ENCODE measurements at regions not wholly inside any gene's neighbourhood (a gene's known extent, or its start where the extent isn't known, plus 50 kb on each side); places are given as distances from the start of the nearest gene placed in this dataset.

DNA sequence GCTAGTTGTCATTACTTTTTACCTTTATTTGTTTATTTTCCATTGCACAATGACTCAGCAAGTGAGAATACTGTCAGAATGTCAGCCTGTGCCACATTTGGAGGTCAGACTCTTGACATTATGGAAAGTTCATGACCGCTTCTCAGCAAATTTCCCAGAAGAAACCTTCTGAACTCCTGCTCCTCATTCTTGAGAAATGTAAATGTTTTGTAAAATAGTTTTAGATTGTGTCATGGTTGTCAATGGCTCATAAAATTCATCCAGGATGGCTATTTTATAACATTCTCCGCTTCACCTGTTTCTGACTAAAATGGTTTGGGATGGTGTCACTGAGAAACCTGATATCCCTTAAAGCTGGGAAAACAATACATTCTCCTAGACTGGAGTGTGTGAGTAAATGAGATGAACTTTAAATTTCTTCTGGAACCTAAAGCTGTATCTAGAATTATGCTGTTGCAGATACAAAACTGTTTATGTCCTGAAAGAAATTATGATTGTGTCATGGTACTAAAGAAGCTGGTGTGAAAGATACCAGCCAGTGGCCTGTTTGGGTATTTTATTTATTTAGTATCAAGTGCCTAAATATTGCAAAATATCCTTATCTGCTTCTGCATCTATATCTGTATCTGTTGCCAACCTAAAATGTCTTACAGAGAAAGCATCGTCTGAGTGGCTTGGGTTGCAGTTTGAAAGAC lies 671.7 kb downstream of the GATA3 start:
- no peak for DNase-seq

GRCh38 chr10:8726779-8727084 lies 672.2 kb downstream of the GATA3 start:
- no peak for DNase-seq

DNA sequence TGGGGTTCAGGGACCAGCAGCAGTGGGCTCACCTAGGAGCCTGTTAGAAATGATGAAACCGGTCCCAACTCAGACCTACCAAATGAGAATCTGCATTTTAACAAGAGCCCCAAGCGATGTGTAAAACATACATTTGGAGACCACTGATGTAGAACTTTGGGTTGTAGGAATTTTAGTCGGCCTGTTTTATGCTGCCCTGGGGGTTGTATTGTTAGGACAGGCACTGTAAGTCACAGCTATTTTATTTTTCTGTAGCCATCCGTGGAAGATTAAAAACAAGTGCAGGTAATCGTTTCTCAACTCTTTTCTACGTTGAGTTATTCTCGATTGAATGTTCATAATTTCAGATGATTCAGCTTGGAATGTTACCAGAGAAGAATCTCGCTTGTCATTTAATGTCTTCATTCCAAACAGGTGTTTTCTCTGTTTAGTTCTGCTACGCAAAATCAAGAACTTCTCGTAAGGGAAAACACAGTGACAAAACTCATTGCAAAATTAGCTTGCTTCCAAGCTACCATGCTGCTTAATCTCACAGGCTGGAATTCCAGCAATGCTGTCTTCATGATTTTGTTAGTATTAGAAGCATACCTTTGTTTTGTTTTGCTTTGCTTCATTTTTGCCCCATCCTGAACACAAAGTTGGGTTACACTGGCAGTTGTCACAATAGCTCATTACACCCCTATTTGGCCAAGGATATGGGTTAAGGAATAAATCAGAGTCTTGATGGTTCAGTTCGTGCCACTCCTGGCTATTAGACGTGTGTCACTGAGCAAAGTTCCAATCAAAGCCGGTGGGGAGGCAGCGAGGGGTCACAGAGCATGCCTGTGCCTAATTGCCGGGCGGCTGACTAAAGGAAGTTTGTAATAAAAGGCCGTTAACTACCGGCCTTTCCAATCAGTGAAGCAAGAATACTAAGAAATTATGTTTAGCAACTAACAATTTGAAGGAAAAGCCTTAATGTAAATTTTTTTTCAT lies 676.9 kb downstream of the GATA3 start:
- no peak for DNase-seq

DNA sequence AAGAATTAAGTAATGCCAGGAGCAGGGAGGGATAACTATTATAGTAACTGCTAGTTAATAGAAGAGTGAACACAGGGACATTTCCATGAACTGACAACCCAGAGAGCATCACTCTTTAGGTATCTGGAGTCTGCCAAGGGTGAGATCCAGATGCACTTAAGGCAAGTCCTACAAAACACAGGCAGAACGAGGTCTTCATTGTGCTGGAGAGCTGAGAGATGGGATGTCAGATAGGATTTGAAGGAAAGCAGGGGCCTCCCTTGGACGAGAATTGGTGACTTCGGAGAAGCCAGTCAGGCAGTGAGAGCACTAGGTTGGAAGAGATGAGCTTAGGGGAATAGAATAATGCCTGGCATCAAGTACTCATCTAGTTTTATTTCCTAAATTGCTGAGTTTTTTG lies 684.5 kb downstream of the GATA3 start:
- DNase-seq, result no peak

DNA sequence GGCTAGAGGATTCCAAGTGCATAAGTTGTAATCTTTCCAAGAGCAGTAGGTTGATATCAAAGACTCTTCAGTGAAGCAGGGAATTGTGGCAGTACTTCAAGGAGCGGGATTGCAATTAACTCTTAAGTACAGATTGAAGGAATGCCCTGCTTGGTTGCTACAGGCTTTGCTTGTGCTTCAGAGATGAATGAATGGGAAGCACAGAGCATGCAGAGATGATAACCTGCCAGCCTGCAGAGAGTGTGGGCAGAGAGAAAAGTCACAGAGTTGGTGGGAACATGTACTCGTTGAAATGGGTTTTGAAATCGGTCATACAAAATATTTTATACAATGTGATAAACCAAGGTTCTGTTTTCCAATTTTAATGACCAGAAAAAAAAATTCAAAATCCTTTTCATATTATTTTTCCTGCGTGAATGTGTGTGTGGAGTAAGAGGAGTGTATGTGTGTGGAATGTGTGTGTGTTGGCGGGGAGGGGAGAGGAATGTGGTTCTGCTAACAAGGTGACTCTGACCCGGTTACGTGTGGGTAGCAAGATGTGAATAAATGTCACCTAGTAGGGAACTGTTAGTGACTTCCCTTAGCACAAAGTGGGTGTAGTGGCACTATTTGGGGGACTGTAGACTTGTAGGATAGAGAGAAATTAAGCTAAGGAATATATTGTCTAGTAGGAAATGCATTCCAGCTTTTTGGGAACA lies 697.8 kb downstream of the GATA3 start:
- no peak for DNase-seq

DNA sequence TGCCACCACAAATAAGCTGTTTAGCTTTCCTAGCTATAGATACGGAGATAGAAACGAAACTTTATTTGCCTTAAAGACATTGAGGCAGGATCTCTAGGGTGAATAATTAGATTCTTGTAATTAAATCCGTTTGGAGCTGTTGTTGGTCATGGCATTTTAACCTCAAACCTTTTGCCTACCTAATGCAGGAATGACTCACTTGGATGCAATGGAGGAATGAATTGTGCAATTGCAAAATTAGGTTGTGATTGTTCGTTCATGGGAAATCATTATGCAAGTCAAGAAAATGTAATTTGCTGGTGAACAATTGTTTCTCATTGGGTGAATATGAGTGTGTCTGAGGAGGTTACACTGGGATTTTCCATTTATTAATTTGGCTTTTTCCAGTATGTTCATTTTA lies 703.5 kb downstream of the GATA3 start:
- no peak for DNase-seq

GRCh38 chr10:8766899-8767298 lies 712.4 kb downstream of the GATA3 start:
- DNase-seq, result no peak

DNA sequence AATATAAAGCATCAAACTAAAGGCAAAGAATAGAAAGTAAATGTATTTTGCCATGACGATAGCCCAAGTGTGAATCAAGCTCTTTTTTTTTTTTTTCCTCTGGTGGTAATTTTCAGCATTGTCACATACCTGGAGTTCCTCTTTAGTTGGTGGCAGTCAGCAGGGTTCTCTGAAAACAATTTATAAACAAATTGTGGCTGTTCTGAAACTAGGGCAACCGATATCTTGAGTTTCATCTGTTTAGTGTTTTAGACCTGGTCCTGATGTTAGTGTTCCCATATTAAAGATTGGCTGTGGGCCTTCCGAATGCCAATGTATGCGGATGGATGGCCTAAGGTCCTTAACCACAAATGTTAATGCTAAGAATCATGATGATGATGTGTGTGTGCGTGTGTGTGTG lies 713.1 kb downstream of the GATA3 start:
- DNase-seq, result no peak

DNA sequence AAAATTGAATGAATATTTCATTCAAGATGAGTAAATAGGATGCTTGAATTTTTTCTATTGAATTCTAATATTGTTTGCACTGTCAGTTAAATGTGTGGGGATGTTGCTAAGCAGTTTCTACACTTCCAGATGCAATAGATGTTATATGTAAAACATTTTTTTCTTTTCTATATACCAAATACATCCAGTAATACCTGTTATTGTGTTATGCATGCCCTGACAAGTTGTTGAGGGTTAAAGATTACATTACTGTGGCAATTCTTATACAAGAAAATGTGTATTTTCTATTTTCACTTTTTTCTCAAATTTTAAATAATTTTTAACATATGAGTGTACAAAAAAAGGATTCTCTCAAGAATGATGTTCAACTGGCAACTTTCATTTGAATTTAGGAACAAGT lies 713.9 kb downstream of the GATA3 start:
- DNase-seq, result no peak

GRCh38 chr10:8768852-8769251 lies 714.4 kb downstream of the GATA3 start:
- no peak for DNase-seq

DNA sequence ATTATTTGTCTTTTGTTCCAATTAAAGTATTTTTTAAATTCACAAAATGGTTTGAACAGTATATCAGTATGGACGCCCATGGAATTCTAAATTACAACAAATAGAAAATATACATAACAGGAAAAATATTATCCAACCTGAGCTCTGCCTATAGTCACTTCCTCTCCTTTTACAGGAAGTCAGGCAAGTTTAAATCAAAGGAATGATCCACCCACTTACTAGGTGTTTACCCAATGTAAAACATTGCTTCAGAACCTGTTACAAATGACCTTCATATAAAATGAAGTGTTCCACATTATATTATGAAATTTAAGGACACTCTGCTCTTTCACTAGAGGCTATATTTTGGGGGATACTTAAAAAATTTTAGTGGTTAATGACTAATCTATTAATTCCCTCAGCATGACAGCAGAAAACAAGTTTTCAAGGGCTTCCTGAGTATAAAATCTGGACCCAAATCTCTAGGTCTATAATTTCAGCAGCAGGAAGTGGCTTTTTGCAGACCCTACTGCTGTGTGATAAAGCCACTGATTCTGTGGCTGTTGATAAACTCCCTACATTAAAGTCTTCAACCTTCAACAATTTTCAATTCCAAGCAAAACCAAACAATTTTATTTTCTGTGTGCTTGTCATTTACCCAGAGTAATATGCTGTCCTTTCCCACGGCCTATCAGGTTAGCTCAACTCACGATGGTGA lies 722.6 kb downstream of the GATA3 start:
- no peak for DNase-seq

- no peak for DNase-seq
Measured at GRCh38 chr10:8778713-8779112, 724.2 kb downstream of the GATA3 start.

DNA sequence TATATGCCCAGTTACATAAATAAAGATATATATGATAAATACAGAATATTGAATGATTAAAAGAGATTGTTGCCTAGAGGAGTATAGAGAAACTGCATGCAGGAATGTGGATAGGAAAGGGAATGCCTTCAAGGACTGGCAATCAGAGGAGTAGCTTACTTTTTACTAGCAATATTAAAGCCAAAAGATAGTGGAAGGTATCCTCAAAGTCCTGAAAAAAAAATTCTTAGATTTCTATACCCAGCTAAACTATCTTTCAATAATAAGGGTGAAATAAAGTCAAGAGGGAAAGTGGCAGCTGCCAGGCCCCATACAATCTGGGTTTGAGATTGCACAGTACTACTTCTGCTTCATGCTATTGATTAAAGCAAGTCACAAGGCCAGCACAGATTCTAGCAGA lies 733.2 kb downstream of the GATA3 start:
- no peak for DNase-seq

- no peak for DNase-seq
Measured at GRCh38 chr10:8790390-8790789, 735.9 kb downstream of the GATA3 start.

- no peak for DNase-seq
Measured at GRCh38 chr10:8794860-8795259, 740.4 kb downstream of the GATA3 start.

GRCh38 chr10:8800426-8800825 lies 745.9 kb downstream of the GATA3 start:
- no peak for DNase-seq

DNA sequence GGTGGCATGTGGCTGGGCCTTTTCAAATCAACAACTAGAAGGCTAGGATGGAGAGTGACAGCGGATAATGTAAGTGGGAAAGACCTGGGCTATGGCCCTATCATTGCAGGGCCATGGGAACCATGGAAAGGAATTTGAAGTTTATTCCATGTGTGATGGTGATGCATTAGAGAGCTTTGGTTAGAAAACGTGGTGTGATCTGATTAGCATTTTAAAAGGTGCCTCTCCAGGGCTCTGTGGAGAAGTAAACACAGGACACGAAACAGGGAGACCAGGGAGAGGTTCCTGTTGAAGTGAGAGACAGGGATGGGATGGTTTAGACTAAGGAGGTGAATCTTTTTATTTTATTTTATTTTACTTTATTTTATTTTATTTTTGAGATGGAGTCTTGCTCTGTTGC lies 749.5 kb downstream of the GATA3 start:
- no peak for DNase-seq

DNA sequence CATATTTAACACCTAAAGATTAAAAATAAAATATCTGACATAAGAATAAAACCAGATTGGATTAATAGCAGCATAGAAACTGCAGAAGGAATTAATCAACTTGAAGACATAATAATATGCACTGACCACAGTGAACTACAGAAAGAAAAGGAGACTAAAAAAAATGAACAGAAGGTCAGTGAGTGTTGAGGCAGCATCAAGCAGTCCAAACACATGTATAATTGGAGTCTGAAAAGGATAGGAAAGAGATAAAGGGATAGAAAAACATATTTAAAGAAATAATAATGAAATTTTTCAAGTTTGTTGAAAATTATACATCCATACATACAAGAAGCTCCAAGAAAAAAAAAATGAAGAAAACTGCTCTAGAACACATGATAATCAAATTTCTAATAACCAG lies 756.2 kb downstream of the GATA3 start:
- DNase-seq, result no peak

- no peak for DNase-seq
Measured at GRCh38 chr10:8811201-8811600, 756.7 kb downstream of the GATA3 start.

DNA sequence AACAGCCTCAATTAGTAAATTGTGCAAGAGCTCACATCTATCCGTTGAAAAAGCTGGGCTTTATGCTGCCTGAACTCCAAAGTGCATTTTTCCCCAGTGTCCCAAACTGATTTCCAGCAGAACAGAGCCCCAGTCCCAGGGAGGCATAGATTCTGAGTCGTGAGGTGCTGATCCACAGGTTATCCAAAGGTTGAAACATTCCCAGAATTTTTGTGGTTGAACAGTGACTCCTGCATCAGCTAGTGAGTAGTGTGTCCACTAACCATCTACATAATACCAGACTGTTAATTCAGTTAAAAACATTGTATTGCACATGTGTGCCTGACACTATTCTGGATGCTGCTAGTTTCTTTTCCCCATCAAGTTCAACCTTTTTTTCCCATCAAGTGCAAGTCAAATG lies 761.5 kb downstream of the GATA3 start:
- no peak for DNase-seq

DNA sequence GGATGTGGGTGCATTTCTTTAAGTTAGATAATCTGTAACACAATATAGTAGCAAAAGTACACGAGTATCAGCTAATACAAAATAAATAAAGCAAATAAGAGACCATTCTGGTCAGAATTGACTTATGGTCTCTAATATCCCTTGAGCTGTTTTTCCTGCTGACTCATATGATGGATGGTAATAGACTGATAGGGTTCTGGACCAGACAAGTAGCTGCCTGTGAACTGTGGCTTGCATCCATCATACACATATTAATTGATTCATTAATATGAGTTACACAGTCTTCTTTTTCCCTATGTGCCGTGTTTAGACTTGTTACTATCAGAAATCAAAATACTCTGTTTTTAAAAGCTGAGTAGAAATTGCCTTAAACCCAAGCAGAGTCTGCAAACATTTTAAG lies 762.8 kb downstream of the GATA3 start:
- no peak for DNase-seq

- DNase-seq, result no peak
Measured at GRCh38 chr10:8825611-8826010, 771.1 kb downstream of the GATA3 start.

DNA sequence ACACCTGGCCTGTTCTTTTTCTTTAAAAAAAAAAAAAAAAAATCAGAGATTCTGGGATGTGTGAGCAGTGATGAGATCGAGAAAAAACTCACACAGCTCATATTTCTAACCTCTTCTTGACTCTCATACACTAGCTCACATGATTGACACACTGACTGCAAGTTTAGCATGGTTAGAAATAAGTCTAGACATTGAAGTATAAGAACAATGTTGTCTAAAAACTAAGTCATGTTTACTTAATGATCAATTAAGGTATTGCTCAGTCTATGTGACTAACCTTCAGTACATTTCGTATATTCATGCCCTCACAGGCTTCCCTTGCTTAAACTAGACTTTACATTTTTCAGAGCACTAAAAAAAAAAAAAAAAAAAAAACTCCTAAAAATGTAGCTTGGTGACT lies 775.1 kb downstream of the GATA3 start:
- DNase-seq, result no peak

Measured in KG1 (cell line).